HCT116 (cell line): ENCODE measurements at regions not wholly inside any gene's neighbourhood (a gene's known extent, or its start where the extent isn't known, plus 50 kb on each side); places are given as distances from the start of the nearest gene placed in this dataset.

Experiments
- ATF3 ChIP-seq: IDR thresholded peaks from 2 replicates; pipeline ENCODE4 v1.6.1; 2012
- EZH2 ChIP-seq: fragments of 200-600 bp; sonication (generic); IDR thresholded peaks from 2 replicates; pipeline ENCODE4 v1.6.1; 2017; ENCODE audit warnings: antibody characterized with exemption, mixed run types
- POLR2AphosphoS5 ChIP-seq: IDR thresholded peaks from 2 replicates; pipeline ENCODE4 v1.6.1; 2011; ENCODE audit warnings: mild to moderate bottlenecking, low read depth, low read length, moderate library complexity
- TF ChIP-seq, protein P1 (sequence below), 3 experiments: fragments of 200-600 bp in 1 of 3; sonication (generic) in 1 of 3; IDR thresholded peaks in 2 of 3; conservative IDR thresholded peaks in 1 of 3; 2 replicates each; pipeline ENCODE4 v1.5.1; 2012 to 2017; ENCODE audit warnings: low read depth in 2 of 3, low read length in 2 of 3, antibody characterized with exemption in 1 of 3, borderline replicate concordance in 1 of 3, control low read depth in 1 of 3, mild to moderate bottlenecking in 1 of 3, mixed read lengths in 1 of 3, mixed run types in 1 of 3, moderate library complexity in 1 of 3; ENCODE audit not compliant: insufficient read depth in 1 of 3
- TF ChIP-seq, protein P2 (sequence below): IDR thresholded peaks from 2 replicates; pipeline ENCODE4 v1.6.1; 2012

- TF ChIP-seq EZH2 (no peak), POLR2AphosphoS5 (no peak), ATF3 (no peak)
- TF ChIP-seq, protein P1, sequence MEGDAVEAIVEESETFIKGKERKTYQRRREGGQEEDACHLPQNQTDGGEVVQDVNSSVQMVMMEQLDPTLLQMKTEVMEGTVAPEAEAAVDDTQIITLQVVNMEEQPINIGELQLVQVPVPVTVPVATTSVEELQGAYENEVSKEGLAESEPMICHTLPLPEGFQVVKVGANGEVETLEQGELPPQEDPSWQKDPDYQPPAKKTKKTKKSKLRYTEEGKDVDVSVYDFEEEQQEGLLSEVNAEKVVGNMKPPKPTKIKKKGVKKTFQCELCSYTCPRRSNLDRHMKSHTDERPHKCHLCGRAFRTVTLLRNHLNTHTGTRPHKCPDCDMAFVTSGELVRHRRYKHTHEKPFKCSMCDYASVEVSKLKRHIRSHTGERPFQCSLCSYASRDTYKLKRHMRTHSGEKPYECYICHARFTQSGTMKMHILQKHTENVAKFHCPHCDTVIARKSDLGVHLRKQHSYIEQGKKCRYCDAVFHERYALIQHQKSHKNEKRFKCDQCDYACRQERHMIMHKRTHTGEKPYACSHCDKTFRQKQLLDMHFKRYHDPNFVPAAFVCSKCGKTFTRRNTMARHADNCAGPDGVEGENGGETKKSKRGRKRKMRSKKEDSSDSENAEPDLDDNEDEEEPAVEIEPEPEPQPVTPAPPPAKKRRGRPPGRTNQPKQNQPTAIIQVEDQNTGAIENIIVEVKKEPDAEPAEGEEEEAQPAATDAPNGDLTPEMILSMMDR (IDR thresholded peaks at IDR 0.05 in 2 of 3, conservative IDR thresholded peaks at IDR 0.05 in 1 of 3; ENCODE audit: borderline replicate concordance in 1 of 3, insufficient read depth in 1 of 3, low read depth in 2 of 3, low read length in 2 of 3): no peak
- TF ChIP-seq, protein P2, sequence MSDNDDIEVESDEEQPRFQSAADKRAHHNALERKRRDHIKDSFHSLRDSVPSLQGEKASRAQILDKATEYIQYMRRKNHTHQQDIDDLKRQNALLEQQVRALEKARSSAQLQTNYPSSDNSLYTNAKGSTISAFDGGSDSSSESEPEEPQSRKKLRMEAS: no peak
Measured at GRCh38 chr6:126156973-126157372, 170.6 kb downstream of the TRMT11 start.
